Fibroblast of the aortic adventitia (primary cell): ENCODE measurements at regions not wholly inside any gene's neighbourhood (a gene's known extent, or its start where the extent isn't known, plus 50 kb on each side); places are given as distances from the start of the nearest gene placed in this dataset.

ENCODE experiments used
- DNase-seq: peaks from one replicate; pipeline ENCODE4 v3.0.0-alpha.2; 2010; ENCODE audit warnings: low read depth
- H3K4me3 ChIP-seq: 2 replicates; pipeline ENCODE4 v1.5.1; 2011; ENCODE audit warnings: low read depth, mild to moderate bottlenecking, control low read depth, low read length, moderate library complexity
- CTCF ChIP-seq: IDR thresholded peaks from 2 replicates; pipeline ENCODE4 v1.5.1; 2011; ENCODE audit warnings: mild to moderate bottlenecking, low read length, control low read depth, inconsistent platforms; ENCODE audit not compliant: insufficient read depth

GRCh38 chr9:107749787-107750444 lies 260.3 kb upstream of the KLF4 start:
- no peak overlapping the region for H3K4me3 ChIP-seq
- no peak for TF ChIP-seq CTCF
- peak; percentile 98 for DNase-seq

GRCh38 chr9:107744873-107745272 lies 255.3 kb upstream of the KLF4 start:
- H3K4me3 ChIP-seq, result no peak overlapping the region
- no peak for TF ChIP-seq CTCF
- no peak for DNase-seq

- DNase-seq, result peak; percentile 53
- no peak overlapping the region for H3K4me3 ChIP-seq
- TF ChIP-seq CTCF, result no peak
These were observed 253.2 kb upstream of the KLF4 start for GRCh38 chr9:107742531-107743309.

- H3K4me3 ChIP-seq, result no peak overlapping the region
- peak; percentile 95 for DNase-seq
- TF ChIP-seq CTCF, result no peak
These were observed 250.8 kb upstream of the KLF4 start for GRCh38 chr9:107740088-107740980.

GRCh38 chr9:107739601-107740082 lies 250.1 kb upstream of the KLF4 start:
- no peak for TF ChIP-seq CTCF
- peak; percentile 98 for DNase-seq
- no peak overlapping the region for H3K4me3 ChIP-seq

GRCh38 chr9:107738789-107739188 lies 249.2 kb upstream of the KLF4 start:
- no peak for TF ChIP-seq CTCF
- no peak for DNase-seq
- no peak overlapping the region for H3K4me3 ChIP-seq
